ENCODE measurements at regions not wholly inside any gene's neighbourhood (a gene's known extent, or its start where the extent isn't known, plus 50 kb on each side); places are given as distances from the start of the nearest gene placed in this dataset.

GRCh38 chr2:173654896-173655265 lies 300.2 kb downstream of the CDCA7 start:
- no peak for TF ChIP-seq POLR2A (IDR thresholded peaks at IDR 0.05)
- no peak for TF ChIP-seq EP300 (IDR thresholded peaks at IDR 0.05)
- TF ChIP-seq CTCF (IDR thresholded peaks at IDR 0.05): no peak
- no peak for DNase-seq
- H3K36me3 ChIP-seq: no peaks in the 10 kb centered on the region
- no peaks in the 10 kb centered on the region for H3K4me1 ChIP-seq (ENCODE audit: insufficient read depth)
- no peak overlapping the region for H3K27ac ChIP-seq
- 94 to 95% (median 94%) methylated on average over 5 of the region's 5 CpGs for WGBS, 3 donors
- H3K27me3 ChIP-seq: no peaks in the 10 kb centered on the region
- no peaks in the 10 kb centered on the region for H3K9me3 ChIP-seq
- intact Hi-C loops (cut with DNase I): loop anchor here in 1 of 4 donors (2.0 kb wide), 1 partner anchor 34 kb away; no protein-coding TSS in a partner anchor
- no peak overlapping the region for H3K4me3 ChIP-seq

GRCh38 chr2:173656086-173656485 lies 301.4 kb downstream of the CDCA7 start:
- 90 to 93% (median 93%) methylated on average over 1 of the region's 1 CpG for WGBS, 3 donors

DNA sequence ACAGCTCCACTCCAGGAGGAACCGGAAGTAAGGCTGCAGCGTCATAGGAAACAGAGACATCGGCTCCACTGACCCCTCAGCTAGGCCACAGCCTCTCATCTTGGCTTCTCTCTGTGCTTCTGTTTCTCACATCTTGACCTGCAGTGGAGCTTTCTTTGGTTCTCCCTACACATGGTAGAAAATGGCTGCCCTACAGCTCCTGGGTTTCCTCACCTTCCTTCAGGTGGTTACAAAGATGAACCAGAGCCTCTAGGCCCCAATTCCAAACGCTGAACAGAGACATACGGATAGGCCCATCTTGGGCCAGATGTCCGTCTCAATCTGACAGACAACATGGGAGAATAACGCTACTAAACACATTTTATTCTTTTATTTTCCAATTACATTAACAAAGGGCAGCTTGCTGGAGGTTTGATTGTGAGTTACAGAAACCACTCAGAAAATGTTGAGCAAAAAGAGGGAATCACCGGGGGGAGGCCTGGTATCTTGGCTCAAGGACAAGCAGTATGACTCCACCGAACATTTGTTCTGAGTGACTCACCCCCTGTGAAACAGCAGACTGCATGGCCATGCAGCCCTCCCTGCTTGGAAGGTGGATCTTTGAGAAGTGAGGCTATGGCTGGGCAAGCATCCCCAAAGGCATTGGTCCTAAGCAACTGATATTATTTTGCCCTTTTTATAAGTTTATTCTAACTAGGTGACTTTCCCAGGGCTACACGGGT lies 303.5 kb downstream of the CDCA7 start:
- 69 to 74% (median 73%) methylated on average over 10 of the region's 10 CpGs for WGBS, 3 donors
- no peak for DNase-seq
- no peaks in the 10 kb centered on the region for H3K27me3 ChIP-seq
- no peak overlapping the region for H3K4me3 ChIP-seq
- H3K36me3 ChIP-seq: no peaks in the 10 kb centered on the region
- H3K27ac ChIP-seq: no peak overlapping the region
- H3K9me3 ChIP-seq: no peaks in the 10 kb centered on the region
- no peak for TF ChIP-seq CTCF (IDR thresholded peaks at IDR 0.05)
- no peak for TF ChIP-seq EP300 (IDR thresholded peaks at IDR 0.05)
- no peak for TF ChIP-seq POLR2A (IDR thresholded peaks at IDR 0.05)
- intact Hi-C loops (cut with DNase I): no loop called here
- no peaks in the 10 kb centered on the region for H3K4me1 ChIP-seq (ENCODE audit: insufficient read depth)

More at GRCh38 chr2:173656086-173656485, 301.4 kb downstream of the CDCA7 start:
- Histone ChIP-seq H3K27me3 (no peaks in the 10 kb centered on the region), H3K36me3 (no peaks in the 10 kb centered on the region), H3K27ac (no peak overlapping the region), H3K4me1 (ENCODE audit: insufficient read depth) (no peaks in the 10 kb centered on the region), H3K9me3 (no peaks in the 10 kb centered on the region), H3K4me3 (no peak overlapping the region)
- intact Hi-C loops (cut with DNase I): no loop called here
- TF ChIP-seq CTCF (IDR thresholded peaks at IDR 0.05) (no peak), EP300 (IDR thresholded peaks at IDR 0.05) (no peak), POLR2A (IDR thresholded peaks at IDR 0.05) (no peak)
- no peak for DNase-seq

DNA sequence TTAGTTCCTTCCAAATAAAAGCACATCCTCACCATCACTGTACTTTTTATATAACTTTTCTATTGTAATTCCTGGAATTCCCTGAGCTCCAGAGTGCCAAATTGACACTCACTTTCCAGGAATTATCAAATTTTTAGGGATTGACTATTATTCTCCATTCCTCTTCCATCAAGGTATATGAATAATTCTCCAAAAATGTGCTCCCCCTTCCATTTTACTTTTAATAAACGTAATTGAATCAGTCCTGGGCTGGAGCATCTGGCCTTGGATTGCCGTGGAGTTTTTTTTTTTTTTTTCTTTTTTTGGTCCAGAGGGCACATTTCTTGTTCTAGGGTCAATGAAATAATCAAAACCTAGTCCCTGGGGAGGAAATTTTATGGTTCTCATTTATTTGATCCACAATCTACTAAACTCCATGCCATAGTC lies 304.3 kb downstream of the CDCA7 start:
- intact Hi-C loops (cut with DNase I): no loop called here
- Histone ChIP-seq H3K4me1 (ENCODE audit: insufficient read depth) (no peaks in the 10 kb centered on the region), H3K4me3 (no peak overlapping the region), H3K27me3 (no peaks in the 10 kb centered on the region), H3K36me3 (no peaks in the 10 kb centered on the region), H3K27ac (no peak overlapping the region), H3K9me3 (no peaks in the 10 kb centered on the region)
- 3 to 7% (median 3%) methylated on average over 2 of the region's 2 CpGs for WGBS, 3 donors
- TF ChIP-seq POLR2A (IDR thresholded peaks at IDR 0.05) (no peak), EP300 (IDR thresholded peaks at IDR 0.05) (no peak), CTCF (IDR thresholded peaks at IDR 0.05) (no peak)
- DNase-seq: no peak

Data from ovary (tissue), 7 donors.